ENCODE measurements at regions not wholly inside any gene's neighbourhood (a gene's known extent, or its start where the extent isn't known, plus 50 kb on each side); places are given as distances from the start of the nearest gene placed in this dataset.

DNA sequence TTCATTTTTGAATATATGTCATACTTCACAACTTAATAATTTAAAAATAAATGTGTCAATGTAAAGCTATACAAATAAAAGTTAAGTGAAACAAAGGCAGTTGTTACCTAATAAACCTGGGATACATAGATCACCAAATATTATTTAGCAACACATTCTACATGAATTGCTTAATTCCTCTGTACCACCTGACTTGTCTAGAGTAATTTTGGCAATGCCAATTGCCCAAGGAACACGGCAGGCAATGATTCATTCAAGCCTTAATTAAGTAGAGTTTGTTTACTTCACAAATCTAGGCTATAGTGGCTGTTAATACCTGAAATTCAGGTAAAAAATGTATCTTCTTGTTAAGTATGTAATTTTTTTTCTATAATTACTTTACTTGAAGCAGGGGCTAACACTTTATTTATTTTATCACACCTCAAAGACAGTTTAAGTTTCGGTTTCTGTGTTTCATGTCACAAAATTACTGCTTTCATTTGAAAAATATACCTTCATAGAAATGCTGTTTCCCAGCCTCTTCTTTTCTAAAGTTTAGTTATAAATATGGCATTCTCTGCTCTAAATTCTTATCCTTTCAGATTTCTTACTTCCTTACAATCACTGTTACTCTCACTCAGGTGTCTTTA lies 705.7 kb downstream of the SLITRK5 start:
- Histone ChIP-seq H3K4me3 (ENCODE audit: insufficient read depth, low read length, poor library complexity, severe bottlenecking) (no peak overlapping the region), H3K79me2 (ENCODE audit: insufficient read depth, low read length) (no peaks in the 10 kb centered on the region), H3K9ac (ENCODE audit: low read length) (no peak overlapping the region), H4K20me1 (ENCODE audit: low read depth, low read length) (no peaks in the 10 kb centered on the region), H3F3A (ENCODE audit: insufficient read depth) (no peaks in the 10 kb centered on the region), H3K36me3 (ENCODE audit: low read length) (no peaks in the 10 kb centered on the region), H3K9me3 (ENCODE audit: insufficient read depth, low read length) (no peaks in the 10 kb centered on the region), H3K9me2 (replicated peaks; ENCODE audit: insufficient read depth, low read length) (no peaks in the 10 kb centered on the region), H2AFZ (ENCODE audit: low read depth, low read length, severe bottlenecking) (no peak overlapping the region), H3K4me2 (ENCODE audit: low read depth, low read length, poor library complexity, severe bottlenecking) (no peak overlapping the region), H3K27me3 (ENCODE audit: low read length) (no peaks in the 10 kb centered on the region), H3K27ac (ENCODE audit: low read depth, low read length) (no peak overlapping the region)
- TF ChIP-seq CTCF (IDR thresholded peaks at IDR 0.05; ENCODE audit: insufficient read depth, low read length, poor library complexity, severe bottlenecking): no peak
- TF ChIP-seq EZH2phosphoT487 (conservative IDR thresholded peaks at IDR 0.05; ENCODE audit: low read length): no peak

GRCh38 chr13:88377852-88378251 lies 706.7 kb downstream of the SLITRK5 start:
- Histone ChIP-seq H3K4me2 (ENCODE audit: low read depth, low read length, poor library complexity, severe bottlenecking) (no peak overlapping the region), H3K36me3 (ENCODE audit: low read length) (no peaks in the 10 kb centered on the region), H3K9me2 (replicated peaks; ENCODE audit: insufficient read depth, low read length) (no peaks in the 10 kb centered on the region), H3K79me2 (ENCODE audit: insufficient read depth, low read length) (no peaks in the 10 kb centered on the region), H2AFZ (ENCODE audit: low read depth, low read length, severe bottlenecking) (no peak overlapping the region), H3K27me3 (ENCODE audit: low read length) (no peaks in the 10 kb centered on the region), H3K4me3 (ENCODE audit: insufficient read depth, low read length, poor library complexity, severe bottlenecking) (no peak overlapping the region), H4K20me1 (ENCODE audit: low read depth, low read length) (no peaks in the 10 kb centered on the region), H3F3A (ENCODE audit: insufficient read depth) (no peaks in the 10 kb centered on the region), H3K27ac (ENCODE audit: low read depth, low read length) (no peak overlapping the region), H3K9ac (ENCODE audit: low read length) (no peak overlapping the region), H3K9me3 (ENCODE audit: insufficient read depth, low read length) (no peaks in the 10 kb centered on the region)
- TF ChIP-seq EZH2phosphoT487 (conservative IDR thresholded peaks at IDR 0.05; ENCODE audit: low read length) (no peak), CTCF (IDR thresholded peaks at IDR 0.05; ENCODE audit: insufficient read depth, low read length, poor library complexity, severe bottlenecking) (no peak)

- Histone ChIP-seq H2AFZ (ENCODE audit: low read depth, low read length, severe bottlenecking) (no peak overlapping the region), H3K9me2 (replicated peaks; ENCODE audit: insufficient read depth, low read length) (no peaks in the 10 kb centered on the region), H3F3A (ENCODE audit: insufficient read depth) (no peaks in the 10 kb centered on the region), H3K27me3 (ENCODE audit: low read length) (no peaks in the 10 kb centered on the region), H3K27ac (ENCODE audit: low read depth, low read length) (no peak overlapping the region), H4K20me1 (ENCODE audit: low read depth, low read length) (no peaks in the 10 kb centered on the region), H3K36me3 (ENCODE audit: low read length) (no peaks in the 10 kb centered on the region), H3K79me2 (ENCODE audit: insufficient read depth, low read length) (no peaks in the 10 kb centered on the region), H3K9me3 (ENCODE audit: insufficient read depth, low read length) (no peaks in the 10 kb centered on the region), H3K9ac (ENCODE audit: low read length) (no peak overlapping the region), H3K4me2 (ENCODE audit: low read depth, low read length, poor library complexity, severe bottlenecking) (no peak overlapping the region), H3K4me3 (ENCODE audit: insufficient read depth, low read length, poor library complexity, severe bottlenecking) (no peak overlapping the region)
- TF ChIP-seq CTCF (IDR thresholded peaks at IDR 0.05; ENCODE audit: insufficient read depth, low read length, poor library complexity, severe bottlenecking) (no peak), EZH2phosphoT487 (conservative IDR thresholded peaks at IDR 0.05; ENCODE audit: low read length) (no peak)
Measured at GRCh38 chr13:88384542-88384941, 713.4 kb downstream of the SLITRK5 start.
